GM19351 (cell line): ENCODE measurements at regions not wholly inside any gene's neighbourhood (a gene's known extent, or its start where the extent isn't known, plus 50 kb on each side); places are given as distances from the start of the nearest gene placed in this dataset.

Source experiments
- ATAC-seq: cut with Tn5 transposase; IDR thresholded peaks from one replicate; pipeline ENCODE4 v1.9.1; 2021; ENCODE audit warnings: mild to moderate bottlenecking, moderate library complexity; ENCODE audit not compliant: unreplicated experiment

GRCh38 chr4:67051000-67051789 is 494.1 kb downstream of the CENPC start:
- ATAC-seq = no peak

GRCh38 chr4:67049446-67049845 is 495.9 kb downstream of the CENPC start:
- no peak for ATAC-seq

- ATAC-seq = no peak
Measured at GRCh38 chr4:67048530-67048929, 496.8 kb downstream of the CENPC start.

- ATAC-seq = no peak
Measured at GRCh38 chr4:67040315-67040714, 505.0 kb downstream of the CENPC start.

GRCh38 chr4:67038228-67038566 is 507.1 kb downstream of the CENPC start:
- ATAC-seq = no peak

GRCh38 chr4:67037504-67038227 is 507.6 kb downstream of the CENPC start:
- no peak for ATAC-seq

- no peak for ATAC-seq
Measured at GRCh38 chr4:67036791-67037190, 508.5 kb downstream of the CENPC start.

GRCh38 chr4:67035986-67036385 is 509.3 kb downstream of the CENPC start:
- no peak for ATAC-seq

GRCh38 chr4:67035501-67035900 is 509.8 kb downstream of the CENPC start:
- ATAC-seq = no peak

- ATAC-seq = no peak
Measured at GRCh38 chr4:67030636-67031035, 514.7 kb downstream of the CENPC start.

- no peak for ATAC-seq
Measured at GRCh38 chr4:67020438-67020797, 524.9 kb downstream of the CENPC start.

GRCh38 chr4:67019686-67020437 is 525.4 kb downstream of the CENPC start:
- ATAC-seq = no peak

- ATAC-seq = no peak
Measured at GRCh38 chr4:67014592-67014991, 530.7 kb downstream of the CENPC start.

GRCh38 chr4:67006791-67007190 is 538.5 kb downstream of the CENPC start:
- no peak for ATAC-seq

GRCh38 chr4:66991521-66991920 is 553.8 kb downstream of the CENPC start:
- ATAC-seq = no peak

GRCh38 chr4:66974665-66975064 is 570.6 kb downstream of the CENPC start:
- no peak for ATAC-seq

- ATAC-seq = no peak
Measured at GRCh38 chr4:66972087-66972486, 573.2 kb downstream of the CENPC start.

GRCh38 chr4:66964467-66964866 is 580.8 kb downstream of the CENPC start:
- ATAC-seq = no peak

GRCh38 chr4:66963084-66963483 is 582.2 kb downstream of the CENPC start:
- ATAC-seq = no peak

- ATAC-seq = no peak
Measured at GRCh38 chr4:66959207-66959606, 586.1 kb downstream of the CENPC start.

- ATAC-seq = no peak
Measured at GRCh38 chr4:66956852-66957251, 588.5 kb downstream of the CENPC start.

GRCh38 chr4:66956426-66956825 is 588.9 kb downstream of the CENPC start:
- ATAC-seq = no peak
